Stimulated activated CD8-positive, alpha-beta memory T cell treated with anti-CD3 and anti-CD28 coated beads, Interleukin-4, amount 100 ng/mL, for 48 hours (primary cell): ENCODE measurements at regions not wholly inside any gene's neighbourhood (a gene's known extent, or its start where the extent isn't known, plus 50 kb on each side); places are given as distances from the start of the nearest gene placed in this dataset.

ENCODE experiments used
- DNase-seq: peaks from one replicate; pipeline ENCODE4 v3.0.0-alpha.2; 2020

DNA sequence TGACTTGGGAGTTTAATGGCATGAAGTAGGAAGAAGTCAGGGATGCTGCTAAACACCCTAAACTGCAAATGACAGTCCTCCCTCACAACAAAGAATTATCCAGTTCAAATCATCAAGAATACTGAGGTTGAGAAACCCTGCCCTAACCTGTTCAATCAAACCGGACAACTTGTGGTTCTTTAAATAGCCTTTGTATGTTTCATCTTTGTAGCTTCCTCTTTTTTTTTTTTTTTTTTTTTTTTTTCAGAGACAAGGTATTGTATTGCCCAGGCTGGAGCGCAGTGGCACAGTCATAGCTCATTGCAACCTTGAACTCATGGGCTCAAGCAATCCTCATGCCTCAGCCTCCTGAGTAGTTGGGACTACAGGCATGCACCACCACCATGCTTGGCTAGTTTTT lies 52.5 kb upstream of the TTC29 start:
- DNase-seq = no peak

DNA sequence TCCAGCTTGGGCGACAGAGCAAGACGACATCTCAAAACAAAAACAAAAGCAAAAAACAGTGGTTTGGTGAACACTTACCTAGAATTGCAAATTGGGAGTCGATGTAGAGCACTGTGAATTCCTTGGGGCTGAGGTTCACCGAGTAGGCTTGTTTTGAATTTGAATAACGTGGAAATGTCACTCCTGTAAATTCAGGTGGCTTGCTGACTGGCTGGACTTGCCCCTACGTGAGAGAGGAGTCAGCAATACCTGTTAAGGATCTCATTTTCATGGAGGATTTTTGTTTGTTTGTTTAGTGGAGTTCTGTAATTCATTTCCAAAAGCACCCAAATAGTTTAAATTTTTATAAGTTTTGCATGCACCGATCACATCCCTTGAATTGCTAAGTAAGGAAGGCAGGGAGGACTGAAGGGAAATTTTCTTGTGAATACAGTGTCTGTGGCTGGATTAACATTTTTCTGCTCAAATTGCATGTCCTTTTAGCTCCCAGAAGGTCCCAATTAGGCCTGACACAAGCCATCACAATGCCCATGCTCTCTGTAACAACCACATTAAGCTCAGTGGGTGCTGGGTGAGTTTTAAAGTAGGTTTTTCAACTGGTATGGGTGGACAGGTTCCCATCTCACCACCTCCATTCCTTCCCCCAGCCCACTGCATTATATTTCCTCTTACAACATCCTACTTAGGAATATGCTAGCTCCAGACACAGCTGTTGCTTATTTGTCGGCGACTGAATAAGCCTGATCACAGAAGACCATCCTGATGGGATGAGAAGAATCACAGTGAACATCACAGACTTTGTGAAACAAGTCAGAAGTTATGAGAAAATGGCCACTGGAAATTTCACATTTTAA lies 58.5 kb upstream of the TTC29 start:
- DNase-seq = no peak

DNA sequence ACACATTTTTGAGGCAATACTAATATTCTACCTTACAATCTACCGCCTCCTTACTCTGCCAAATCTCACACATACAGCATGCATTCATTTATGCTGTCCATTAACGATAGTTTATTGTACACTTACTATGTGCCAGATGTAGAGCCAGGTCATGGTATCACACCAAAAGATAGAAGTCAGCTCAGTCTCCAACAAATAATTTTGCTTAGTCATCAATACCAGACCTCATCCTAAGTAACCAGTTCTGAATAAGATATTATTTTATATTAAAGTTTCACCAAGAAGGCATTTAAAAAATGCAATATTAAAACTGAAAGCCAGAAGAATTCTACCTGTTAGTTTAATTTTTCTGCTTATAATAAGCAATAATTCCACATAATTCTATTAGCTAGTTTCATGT lies 60.6 kb upstream of the TTC29 start:
- DNase-seq = no peak

DNA sequence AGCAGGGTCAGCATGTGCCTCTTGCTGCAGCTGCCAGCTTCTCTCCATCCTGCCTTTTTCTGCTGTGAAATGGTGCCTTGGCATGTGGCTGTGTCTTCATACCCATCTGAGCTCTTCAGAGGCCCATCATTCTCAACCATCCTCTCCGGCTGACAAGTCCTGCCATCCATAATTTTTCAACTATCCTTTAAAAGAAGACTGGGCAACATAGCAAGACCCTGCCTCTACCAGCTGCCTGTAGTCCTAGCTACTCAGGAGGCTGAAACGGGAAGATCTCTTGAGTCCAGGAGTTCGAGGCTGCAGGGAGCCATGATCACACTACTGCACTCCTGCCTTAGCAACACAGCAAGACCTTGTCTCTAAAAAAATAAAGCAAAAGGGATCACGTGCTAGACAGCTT lies 64.2 kb upstream of the TTC29 start:
- DNase-seq = no peak

DNA sequence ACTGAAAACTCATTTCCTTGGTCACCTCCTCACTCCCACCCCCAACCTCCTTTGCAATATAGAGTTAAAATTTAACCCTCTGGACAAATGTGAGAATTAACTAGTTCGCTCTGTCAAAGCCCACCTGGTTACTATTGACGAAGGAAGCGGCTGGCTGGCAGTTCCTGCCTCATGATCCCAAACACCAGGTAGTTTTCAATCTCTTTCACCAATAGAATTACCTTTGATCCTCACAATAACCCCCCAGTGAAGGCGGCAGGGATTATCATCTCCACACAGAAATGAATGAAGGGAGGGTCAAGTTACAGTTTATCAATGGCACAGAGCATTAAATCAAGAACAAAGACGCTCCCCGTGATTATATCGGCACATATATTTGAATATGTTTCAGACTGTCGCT lies 65.7 kb upstream of the TTC29 start:
- no peak for DNase-seq

DNA sequence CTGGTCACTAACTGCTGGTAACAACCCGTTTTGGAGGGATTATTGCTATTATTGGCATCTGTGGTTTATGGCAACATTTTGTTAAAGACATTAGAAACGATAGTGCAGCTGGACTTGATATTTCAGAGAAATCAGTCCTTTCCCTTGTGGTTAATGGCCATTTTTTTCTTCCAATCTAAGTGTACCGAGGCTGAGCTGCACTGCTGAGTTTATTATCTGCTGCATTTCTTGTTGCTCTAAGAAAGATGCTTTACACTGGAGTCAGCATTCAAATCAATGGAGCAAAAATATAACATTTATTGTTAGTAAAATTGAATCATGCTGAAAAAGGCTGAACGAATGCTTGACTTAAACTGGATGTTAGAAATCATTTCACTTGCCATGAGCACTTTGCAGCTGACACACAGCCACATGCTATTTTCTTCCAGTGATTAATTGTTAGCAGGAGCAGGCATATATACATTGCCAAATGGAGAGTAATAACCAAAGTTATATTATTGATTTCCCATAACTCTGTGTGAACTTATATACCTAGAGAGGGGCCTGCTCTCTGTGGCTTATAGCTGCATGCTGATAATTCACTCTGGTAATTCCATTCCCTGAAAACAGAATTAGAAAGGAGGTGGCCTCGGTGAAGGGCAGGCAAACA lies 66.5 kb upstream of the TTC29 start:
- DNase-seq = no peak

DNA sequence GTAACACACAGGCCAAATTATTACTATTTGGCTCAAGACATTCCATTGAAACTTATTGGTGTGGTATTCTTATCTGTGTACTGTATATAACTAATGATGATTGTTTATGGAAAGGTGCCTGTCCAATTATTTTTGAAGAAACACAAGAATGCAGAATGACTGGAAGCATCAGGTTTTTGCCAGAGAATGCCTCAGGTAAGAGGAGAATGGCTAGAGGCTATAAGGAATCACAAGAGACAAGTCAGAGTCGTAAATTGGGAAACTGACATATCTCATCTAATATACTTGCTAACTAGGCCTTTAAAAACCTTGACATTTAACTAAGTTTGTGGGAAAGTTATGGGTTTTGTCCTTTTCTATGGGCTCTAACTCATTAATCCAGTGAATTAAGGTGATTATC lies 69.3 kb upstream of the TTC29 start:
- no peak for DNase-seq

DNA sequence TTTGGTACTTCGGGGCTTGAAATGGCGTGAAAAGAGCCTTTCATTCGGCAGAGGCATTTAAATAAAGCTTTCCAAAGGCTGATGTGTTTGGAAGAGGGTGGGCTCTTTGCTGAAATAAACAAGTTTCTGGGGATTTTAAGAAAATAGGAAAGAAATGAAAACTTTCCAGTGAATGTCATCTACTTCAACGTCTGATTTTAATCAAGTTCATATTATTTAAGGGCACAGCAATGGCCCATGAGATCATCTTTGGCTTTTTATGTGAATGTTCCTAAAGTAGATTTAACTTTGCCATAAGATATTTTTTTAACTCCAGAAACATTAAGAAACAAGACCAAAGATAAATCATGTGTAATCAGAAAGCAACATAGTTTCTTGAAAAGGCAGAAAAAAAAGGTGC lies 69.8 kb upstream of the TTC29 start:
- no peak for DNase-seq

DNA sequence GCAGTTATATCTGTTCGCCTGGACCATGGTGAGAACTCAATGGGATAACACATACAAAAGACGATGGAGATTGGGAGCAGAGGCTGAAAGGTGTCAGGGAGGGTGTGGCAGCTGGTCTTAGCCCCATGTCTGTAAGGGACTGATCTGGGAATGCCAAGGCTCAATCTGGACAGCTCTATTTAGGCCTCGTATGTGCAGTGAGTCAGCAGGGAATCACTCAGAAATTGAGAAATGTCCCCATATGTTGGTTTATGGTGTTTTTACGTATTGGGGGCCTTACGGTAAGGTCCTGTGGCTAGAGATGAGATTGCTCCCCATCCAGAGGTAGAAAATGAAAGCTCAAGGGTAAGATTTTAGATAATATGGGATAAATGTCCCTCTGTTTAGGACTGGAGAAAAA lies 71.4 kb upstream of the TTC29 start:
- no peak for DNase-seq

DNA sequence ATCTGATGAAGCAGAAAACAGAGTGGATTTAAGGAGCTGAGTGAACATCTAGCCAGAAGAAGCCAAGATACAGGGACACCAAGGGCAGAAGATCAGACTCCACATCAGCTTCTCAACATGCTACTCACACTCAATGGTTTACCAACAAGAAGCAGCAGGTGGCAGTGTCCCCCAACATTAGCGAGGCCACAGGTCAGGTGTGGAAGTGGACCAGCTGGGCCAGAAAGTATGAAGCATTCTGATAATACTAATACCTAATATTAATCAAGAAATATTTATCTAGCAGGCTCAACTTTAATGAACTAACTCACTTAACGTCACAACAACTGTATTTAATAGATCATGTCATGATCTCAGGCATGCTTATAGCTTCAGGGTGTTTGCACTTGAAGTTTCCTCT lies 73.4 kb upstream of the TTC29 start:
- DNase-seq = peak; percentile 66

DNA sequence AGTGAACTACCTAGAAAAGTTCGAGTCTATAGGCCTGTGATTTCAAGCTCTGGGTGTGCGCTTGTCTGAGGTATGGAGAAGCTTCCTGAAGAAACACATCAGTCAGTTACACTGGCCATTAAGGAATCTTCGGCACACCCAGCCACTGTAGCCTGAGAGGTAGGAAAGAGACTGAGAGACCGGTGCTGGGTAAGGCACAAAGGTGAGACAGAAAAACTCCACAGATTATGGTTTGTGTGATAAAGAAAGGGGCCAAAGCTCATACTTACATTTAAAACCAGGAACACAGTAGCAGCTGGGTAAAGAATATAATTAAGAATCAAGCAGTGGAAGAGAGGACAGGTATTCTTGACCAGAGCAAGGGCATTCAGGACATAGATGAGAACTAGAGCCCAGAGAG lies 74.8 kb upstream of the TTC29 start:
- no peak for DNase-seq

DNA sequence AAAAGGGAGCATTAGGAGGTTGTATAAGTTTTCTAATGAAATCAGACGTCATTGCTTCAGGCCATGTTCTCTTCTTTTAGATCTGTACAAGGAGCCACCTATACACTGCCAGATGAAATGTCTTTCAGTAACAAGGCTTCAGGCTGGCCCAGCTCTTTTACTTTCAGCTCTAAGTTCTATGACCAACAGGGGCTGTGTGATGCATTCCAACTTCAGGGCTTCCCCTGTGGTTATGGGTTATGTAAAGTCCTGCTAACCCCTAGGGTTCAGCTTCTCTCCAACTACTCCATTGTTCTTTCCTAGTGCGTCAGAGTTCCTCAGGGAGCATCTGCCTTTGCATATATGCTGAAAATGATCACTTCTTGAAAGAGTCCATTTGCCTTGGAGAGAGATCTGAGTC lies 79.4 kb upstream of the TTC29 start:
- no peak for DNase-seq

DNA sequence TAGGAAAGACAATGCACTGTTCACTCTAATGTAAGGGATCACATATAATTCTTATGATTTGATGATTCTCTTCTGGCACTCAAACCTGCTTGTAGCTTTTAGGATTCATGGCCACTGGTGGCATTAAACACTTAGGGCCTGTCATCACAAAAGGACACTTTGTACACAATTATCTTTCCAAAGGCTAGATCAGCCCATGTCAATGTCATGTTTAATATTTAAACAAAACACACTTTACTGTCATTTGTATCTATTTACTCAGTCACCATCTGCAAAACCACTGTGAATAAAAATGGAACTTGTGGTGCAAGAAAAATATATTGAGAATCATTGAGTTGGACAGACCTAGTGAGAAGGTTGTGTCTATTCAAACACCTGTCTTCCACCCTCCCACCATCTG lies 83.6 kb upstream of the TTC29 start:
- no peak for DNase-seq

DNA sequence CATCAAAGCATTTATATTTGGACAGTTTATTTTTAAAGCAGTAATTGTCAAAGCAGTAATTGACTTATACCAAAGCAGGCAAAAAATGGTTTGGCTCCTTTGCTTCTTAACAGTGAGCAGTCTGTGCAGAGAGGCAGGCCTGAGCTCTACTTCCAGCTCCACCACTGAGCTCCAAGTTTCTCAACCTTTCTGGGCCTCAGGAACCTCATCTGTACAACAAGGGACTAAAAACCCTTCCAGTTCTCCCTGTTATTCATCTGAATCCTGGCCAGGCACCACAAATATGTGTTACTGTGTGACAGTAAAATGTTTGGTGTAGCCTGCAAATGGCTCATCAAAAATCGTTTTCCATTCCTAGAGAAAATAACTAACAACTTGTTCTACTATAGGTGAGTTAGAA lies 88.7 kb upstream of the TTC29 start:
- no peak for DNase-seq

DNA sequence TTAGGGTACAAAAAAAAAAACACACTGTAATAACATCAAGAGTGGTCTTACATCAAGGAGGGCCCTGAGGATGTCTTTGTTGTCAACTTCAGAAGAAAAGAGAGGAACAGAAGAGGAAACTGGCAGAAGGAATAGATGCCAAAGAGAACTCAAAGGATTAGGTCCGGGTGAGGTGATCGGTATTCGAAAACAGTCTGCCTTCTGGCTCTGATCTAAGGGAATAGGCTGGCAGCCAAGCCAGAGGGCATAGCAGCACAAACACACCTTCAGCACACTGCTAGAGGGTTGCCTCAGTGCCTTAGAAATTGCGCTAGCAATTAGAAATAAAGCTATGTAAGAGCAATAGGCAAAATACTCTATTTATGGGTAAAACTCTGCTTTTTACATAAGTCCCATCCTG lies 91.4 kb upstream of the TTC29 start:
- no peak for DNase-seq

DNA sequence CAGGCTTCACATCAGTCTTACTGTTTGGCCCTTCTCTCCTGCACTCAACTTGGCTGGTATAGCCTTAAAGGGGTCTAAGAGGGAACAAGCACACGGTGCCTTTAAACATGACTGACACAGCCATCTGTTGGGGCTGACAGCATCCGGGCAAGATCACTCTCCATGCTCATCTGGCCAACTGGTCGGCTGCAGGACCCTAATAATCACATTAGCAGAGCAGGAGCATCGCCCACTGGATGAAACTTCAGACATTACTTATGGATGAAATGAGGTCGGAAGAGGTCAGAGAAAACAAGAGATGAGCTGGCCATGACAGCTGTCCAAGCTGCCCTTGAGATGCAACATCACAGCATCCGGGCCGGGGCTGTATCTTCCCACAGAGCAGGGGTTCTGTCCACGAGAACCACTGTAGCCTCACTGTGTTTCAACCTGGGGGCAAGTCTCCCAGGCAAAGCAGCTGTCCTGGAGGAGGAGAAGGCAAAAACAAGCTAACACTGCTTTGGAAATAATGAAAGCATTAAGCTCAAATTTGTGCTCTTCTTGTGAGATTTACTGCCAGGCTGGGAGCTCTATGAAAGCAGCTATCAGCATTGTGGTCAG lies 94.4 kb upstream of the TTC29 start:
- no peak for DNase-seq

DNA sequence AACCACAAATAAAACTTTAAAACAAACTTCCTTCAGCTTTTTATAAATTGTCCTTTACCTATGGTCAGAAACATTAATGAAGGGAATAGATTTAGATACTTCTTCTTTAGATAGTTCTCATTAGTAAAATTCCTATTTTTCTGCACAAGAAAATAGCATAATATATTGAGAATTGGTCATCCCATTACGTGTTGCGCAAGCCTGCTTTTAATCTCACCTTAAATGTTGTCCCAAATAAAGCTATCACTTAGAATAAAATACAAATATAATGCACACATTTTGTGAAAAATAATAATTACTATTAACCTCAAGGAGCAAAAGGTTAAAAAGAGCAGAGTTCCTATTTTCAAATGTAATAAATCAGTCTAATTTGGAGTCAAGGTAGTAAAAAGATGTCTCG lies 95.2 kb upstream of the TTC29 start:
- DNase-seq = no peak

DNA sequence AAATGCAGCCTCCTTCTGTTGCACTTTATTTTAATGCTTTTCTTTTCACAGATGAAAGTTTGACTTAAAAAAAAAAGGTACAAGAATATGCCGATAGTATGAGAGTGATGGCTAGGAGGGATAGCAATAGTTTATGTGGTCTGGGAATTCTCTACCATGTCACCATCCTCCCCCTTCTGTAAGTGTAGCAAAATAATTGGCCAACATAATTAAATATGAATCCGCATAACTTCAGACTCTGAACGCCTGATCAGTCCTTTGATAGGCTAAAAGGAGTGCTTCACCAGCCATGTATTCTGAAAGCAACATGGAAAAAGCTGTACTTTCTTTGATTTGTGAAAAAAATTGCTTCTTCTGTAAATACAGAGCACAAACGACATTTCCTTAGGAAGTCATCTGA lies 95.7 kb upstream of the TTC29 start:
- DNase-seq = no peak

DNA sequence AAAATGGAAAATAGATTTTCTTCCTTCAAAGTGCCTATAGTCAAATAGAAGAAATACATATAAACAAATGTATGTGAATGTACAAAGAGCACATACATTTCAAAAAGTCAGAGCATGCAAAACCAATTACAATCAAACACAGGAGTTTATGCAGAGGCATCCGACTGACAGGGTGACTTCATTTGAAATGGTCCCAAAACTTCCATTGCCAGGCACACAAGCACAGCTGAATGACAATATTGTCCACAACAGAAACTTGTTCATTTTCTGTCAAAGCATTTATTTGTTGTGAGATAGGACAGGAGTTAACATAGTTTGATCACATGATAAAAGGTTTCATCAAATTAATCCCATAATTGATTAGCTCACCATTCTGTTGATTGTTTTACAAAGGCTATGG lies 96.4 kb upstream of the TTC29 start:
- DNase-seq = no peak

DNA sequence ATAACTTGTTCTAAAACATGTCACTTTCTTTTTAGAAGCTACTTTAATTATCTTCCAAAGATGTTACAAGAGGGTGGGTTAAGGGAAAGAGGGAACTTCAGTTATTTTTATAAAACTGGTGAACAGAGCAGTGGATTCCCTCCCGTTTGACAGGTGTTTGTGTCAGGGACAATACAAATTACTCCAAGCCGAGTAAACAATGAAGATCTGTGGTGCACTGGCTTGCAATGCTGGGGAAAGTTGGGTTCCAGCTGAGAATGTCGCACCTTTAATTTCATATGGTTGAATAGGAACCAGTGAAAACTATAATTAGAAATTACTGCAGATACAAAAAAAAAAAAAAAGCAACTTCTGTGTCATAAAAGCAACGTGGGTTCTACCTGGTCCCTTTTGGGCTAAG lies 98.6 kb upstream of the TTC29 start:
- no peak for DNase-seq

DNA sequence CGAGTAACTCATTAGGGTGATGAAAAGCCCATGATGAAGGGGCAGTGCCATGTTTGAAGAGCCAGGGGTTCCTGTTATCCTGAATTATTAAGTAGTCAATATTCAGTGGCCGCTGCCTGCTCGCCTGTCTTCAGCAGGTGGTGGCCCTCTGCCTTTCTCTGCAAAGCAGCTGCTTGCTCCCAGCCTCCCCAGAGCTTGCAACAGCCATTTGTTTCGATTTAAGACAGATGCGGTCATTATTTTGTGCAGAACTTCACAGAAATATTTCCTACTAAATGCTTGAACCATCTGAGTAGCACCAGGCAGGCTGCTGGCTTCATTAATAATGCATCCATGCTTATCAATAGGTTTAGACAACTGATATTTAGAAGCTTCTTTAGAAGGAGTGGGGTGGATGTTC lies 104.3 kb upstream of the TTC29 start:
- no peak for DNase-seq

DNA sequence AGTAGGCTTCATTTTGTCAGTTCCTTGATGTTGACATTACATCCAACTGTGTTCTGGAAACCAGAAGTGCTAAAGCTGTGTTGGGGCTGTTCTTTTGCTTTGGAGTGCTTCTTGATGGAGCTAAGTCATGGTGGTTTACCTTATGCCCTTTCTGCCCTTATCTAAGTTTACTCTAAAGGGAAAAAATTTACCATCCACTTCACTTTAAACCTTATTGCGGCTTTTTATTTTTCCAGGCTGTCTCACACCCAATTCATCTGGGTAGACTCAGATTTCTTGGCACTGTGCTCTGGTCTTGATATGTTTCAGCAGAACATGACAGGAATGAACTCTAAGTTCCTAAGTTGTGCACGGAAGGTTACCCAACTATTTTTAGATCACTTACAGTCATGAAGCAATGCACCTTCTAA lies 104.7 kb upstream of the TTC29 start:
- DNase-seq = no peak

DNA sequence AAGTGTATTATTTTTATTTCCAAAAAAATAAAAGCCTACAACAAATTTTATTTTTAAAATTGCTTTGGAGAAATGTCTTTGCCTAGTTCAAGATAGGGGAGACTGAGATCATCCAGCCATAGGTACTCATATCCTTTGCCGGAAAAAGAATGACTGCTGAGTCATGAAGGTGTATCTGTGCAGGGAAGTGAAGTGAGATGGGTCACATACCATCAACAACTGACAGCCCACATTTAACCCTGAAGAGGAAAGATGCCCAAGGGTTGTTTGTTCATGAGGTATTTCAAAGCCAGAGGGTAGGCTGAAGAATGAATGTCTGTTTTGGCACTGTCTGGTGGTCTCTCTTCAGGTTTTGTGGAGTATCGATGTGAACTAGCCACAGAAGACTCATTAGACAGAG lies 106.7 kb upstream of the TTC29 start:
- no peak for DNase-seq

DNA sequence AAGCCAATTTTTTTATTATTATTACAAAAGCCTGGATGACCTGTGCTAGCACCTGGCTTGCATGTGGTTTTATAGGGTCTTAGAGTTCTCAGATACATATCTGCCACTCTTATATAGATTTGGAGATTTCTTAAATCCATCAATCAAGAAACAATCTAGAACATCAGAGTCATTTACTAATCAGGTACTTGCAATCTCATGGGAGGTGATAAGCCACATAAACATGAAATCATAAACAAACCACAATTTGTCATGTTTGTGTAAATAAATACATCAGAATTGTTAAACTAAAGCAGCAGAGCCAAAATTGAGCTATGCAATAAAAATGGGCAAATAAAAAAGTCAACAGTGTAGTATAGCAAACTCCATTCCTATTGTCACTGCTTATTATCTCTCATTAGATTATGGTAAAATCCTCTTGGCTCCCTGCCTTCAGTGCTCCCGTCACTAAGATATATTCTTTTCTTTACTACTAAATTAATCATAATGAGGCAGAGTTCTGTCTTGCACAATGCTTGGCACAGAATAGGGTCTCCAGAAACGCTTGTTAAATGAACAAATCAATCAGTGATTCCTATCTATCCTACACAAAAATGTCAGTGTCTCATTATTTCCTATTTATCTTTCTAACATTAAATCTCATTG lies 108.7 kb upstream of the TTC29 start:
- DNase-seq = no peak
